Inferior parietal cortex (tissue), 1 donor: ENCODE measurements at regions not wholly inside any gene's neighbourhood (a gene's known extent, or its start where the extent isn't known, plus 50 kb on each side); places are given as distances from the start of the nearest gene placed in this dataset.

Source experiments
- DNase-seq: peaks from one replicate; pipeline ENCODE4 v3.0.0-alpha.2; 2016; ENCODE audit errors: extremely low spot score

DNA sequence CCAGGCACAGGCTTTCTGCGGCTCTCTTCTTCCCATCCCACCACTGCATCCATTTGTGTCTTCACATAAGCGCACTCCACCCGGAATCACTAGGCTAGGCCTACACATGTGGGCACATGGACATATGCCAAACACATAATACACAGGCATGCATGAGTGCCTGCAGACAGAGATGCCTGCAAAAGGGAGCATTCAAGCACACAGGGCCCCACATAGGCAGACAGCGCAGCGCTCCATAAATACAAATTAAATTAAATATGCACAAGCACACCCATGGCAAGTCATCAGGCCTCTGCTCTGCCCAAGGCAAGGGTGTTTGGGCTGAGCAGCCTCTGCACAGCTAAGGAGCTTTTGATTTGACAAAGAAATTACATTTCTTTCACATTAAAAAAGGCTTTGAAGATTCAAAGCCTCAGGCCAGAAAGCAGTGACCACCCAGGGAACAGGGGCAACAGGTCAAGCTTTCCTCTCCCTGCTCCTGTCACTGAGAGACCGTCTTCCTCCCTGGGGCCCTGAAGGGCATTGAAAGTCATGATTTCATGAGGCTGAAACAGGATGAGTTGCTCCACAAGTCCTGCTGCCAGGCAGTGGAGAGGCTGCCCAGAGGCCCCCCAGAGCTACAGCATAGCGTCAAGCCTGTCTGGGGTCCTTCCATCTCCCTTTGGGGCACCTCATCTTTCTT, 134.2 kb upstream of the LRFN2 start:
- no peak for DNase-seq

DNA sequence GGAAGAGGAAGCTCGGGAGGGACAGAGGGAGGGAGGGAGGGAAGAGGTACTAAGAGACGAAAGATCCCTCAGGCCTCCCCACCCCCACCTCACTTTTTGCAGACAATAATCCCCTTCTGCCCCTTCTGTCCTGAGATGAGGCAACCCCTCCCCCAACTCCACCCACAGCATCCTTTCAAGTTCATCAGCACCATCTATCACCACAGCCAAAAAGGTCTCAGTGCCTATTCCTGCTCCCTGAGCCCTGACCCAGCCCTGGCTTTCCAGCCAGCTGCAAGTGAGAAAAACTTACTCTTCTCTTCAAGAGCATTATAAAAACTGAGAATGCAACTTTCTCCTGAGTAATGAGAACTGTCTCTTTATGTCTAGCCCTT, 133.2 kb upstream of the LRFN2 start:
- no peak for DNase-seq

GRCh38 chr6:40719671-40720374, 132.7 kb upstream of the LRFN2 start:
- peak; percentile 59 for DNase-seq

DNA sequence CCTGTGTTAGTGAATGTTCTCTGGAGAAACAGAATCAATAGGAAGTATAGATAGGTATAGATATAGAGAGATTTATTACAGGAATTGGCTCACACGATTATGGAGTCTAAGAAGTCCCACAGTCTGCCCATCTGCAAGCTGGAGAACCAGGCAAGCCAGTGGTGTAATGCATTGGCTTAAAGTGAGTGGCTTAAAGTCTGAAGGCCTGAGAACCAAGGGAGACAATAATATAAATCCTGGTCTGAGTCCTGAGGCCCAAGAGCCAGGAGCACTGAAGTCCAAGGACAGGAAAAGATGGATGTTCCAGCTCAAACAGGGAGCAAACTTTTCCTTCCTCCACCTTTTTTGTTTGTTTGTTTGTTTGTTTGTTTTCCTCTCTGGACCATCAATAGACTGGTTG, 131.2 kb upstream of the LRFN2 start:
- DNase-seq: no peak

DNA sequence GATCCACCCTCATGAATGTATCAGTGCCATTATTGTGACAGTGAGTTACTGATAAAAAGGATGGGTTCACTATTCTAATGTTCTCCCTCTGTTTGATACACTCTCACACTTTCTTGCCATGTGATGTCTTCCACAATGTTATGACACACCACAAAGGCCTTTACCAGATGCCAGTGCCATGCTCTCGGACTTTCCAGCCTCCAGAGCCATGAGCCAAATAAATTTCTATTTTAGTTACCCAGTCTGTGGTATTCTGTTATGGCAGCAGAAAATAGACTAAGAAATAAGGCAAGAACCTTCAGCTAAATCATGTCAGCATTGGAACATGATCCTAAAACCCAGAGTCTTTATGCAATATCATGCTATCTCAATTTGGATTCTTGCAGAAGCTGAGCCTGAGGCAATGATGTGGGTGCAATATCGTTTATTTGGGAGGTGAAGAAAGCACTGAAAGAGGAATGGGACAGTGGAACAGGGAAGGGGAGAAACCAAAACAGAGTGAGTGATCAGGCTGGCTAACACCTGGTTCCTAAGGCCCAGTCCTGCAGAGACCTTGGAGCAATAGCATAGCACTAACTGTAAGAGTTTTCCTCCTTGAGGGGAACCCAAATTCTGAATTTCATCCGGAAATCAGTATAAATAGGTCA, 130.4 kb upstream of the LRFN2 start:
- no peak for DNase-seq

DNA sequence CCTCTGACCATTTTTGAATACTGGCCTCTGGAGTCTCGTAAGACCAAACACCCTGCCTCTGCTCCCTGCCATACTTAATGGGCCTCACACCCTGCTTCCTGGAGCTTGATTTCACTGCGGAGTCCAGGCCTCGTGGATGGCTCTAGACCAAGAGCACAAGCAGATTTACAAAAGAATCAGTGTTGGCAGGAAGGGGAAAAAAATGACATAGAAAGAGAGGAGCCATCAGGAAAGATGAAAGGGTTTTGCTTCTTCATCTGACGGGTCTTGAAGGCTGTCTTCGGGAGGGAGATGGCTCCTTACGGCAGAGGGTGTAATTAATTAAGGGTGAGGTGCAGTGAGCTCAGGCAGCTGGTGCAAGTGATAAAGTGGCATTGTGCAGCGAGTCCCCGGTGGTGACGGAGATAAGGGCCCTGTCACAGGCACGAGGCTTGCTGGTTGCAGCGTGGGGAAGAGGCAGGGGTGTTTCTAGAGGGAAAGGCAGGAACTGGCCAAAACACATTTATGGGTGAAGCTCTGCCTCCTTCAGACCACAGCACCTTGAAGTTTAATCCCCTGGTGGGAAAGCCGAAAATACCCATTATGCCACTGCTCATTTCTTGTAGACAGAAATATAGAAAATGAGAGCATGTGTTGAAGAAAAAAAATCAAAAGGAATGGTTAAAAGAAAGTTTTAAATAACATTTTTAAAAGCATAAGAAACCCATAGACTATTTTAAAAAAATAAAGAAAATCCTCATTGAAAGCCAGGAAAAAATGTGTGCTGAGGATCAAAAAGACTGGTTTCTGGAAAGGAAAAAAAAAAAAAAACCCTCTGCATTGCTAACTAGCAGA, 128.6 kb upstream of the LRFN2 start:
- DNase-seq: no peak

- DNase-seq: no peak
These were observed 127.7 kb upstream of the LRFN2 start for GRCh38 chr6:40714576-40715564.

DNA sequence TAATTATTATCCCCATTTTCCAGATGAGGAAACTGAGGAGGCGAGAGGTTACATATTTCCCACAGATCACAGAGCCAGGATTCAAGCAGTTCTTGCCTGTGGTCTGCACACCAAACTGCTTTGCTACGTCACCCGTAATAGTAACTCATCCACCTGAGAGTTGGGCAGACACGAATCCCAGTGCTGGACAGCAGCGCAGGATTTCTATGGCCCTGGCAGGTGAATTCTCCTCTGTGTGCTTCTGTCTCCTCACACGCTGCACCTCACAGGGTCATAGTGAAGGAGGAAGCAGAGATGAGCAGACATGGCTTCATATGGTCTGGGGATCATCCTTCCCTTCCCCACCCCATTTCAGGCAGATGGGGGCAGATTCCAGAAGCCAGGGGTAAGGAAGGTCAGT, 127.0 kb upstream of the LRFN2 start:
- no peak for DNase-seq

DNA sequence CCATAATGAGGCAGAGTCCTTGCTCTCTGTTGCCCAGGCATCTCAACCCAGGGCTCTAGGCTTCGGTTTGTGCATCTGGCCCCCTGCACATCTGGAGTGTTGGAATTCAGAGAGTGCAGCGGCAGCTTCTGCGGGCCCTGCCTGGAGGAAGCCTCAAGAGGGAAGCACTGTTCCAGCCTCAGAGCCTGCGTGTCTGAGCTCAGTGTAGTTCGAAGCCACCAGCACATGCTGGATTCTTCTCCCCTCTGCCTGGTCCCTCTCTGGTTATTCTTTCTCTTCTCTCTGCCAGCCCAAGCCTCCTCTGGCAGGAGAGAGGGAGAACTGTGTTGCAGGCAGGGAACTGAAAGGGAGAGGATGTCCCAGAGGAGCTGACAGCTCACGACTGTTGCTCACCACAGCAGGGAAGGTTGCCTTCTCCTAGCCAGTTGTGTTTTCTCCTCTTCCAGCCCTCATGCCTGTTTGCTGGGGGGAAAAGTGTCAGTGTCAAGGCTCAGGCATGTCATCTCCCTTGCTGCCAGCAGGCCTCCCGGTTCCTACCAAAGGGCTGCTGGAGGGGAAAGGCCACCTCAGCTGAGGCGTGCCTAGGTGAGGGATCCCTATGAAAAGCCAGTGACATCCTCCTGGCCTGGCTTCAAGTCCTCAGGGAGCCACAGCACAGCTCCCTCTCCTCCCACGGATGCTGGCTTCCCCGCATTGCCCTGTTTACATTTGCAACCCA, 126.0 kb upstream of the LRFN2 start:
- DNase-seq: no peak

DNA sequence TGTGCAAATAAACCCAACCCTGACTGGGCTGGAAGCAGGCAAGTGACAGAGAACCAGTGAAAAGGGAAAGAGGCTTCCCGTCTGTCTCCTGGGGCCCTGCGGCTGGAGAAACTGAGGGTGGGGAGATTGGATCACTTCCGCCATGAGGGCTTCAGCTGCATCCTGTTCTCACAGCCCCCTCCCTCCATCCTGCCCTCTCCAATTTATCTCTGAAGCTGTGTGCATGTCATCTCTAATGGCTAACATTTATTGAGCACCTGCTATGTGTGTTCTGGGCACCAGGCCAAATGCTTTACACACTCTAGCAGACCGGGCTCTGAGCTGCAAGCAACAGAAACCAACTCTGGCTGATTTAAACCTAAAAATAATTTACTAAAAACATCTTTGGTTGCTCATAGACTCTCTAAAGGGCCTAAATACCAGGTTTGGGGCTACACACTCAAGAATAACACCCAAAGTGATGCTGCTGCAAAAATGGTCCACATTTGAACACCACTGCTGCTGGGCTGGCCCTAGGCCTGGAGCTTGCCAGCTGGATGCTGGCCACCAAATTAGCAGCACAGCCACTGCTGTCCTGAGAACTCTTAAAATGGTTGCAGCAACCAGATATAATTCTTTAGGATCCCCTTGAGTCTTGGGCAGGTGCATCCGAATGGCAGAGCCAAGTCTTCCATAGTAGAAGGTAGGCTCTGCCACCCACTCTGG, 123.6 kb upstream of the LRFN2 start:
- DNase-seq: no peak

DNA sequence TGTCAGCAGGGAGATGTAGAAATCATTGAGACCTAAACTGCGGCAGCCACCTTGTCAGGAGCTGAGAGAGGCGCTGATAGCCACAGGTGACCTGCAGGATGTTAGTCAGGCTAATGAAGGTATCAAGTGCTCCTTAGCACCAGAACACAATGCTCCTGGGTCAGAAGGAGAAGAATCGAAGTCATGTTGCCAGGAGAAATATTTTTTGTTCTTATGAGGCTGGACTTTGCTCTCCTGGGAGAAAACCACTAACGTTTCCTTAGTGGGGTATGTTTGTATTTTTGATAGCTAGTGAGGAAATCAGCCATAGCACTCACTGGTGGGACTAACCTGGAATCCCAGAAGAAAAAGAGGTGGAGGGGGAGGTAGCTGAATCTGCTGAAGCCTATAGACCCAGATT, 120.9 kb upstream of the LRFN2 start:
- no peak for DNase-seq

- DNase-seq: no peak
These were observed 119.0 kb upstream of the LRFN2 start for GRCh38 chr6:40706178-40706577.

DNA sequence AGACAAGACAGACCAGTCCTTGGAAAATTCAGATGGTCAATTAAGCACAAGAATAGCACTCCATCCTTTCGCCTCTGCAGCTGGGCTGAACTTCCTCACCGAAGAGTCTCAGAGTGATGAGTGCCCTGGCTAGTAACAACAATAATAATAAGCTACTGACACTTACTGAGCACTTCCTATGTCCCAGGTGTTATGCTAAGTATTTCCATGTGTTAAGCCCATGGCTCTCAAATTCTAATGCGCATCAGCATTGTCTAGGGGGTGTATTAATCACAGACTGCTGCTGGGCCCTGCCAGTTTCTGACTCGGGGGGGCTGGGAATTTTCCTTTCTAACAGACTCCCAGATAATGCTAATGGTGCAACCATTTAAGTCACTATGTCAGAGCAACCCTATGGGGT, 118.2 kb upstream of the LRFN2 start:
- DNase-seq: no peak

- DNase-seq: no peak
These were observed 114.3 kb upstream of the LRFN2 start for GRCh38 chr6:40701352-40702007.

DNA sequence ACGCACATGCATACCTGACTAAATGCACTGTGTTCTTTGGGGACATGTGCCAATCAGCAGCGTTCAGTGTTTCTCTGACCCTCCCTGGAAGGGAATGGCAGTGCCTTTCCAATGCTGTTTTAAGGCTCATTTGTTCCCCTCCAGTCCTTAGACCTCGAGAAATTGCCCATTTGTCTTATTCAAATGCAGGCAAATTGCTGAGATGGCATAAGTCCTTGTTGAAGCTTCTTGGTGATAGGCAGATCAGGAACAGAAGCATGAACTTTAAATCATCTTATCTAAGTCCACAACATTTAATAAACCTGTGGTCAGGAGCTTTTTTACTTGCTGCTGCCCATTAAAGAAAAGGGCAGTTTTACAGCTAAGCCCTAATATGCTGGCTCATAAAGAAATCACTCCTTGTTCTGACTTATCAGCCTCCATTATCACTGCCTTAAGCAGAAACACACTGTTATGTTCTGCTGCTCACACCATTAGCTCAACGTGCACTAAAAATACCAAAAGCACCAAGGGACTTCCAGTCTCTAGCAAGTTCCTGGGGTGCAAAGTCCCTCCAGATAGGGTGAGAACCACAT, 112.9 kb upstream of the LRFN2 start:
- DNase-seq: no peak

GRCh38 chr6:40695750-40696415, 108.7 kb upstream of the LRFN2 start:
- no peak for DNase-seq

GRCh38 chr6:40695114-40695513, 108.0 kb upstream of the LRFN2 start:
- DNase-seq: no peak

- no peak for DNase-seq
These were observed 106.6 kb upstream of the LRFN2 start for GRCh38 chr6:40693768-40694167.
